H9 (cell line): ENCODE measurements at regions not wholly inside any gene's neighbourhood (a gene's known extent, or its start where the extent isn't known, plus 50 kb on each side); places are given as distances from the start of the nearest gene placed in this dataset.

Experiments
- DNase-seq: peaks from one replicate; pipeline ENCODE4 v3.0.0-alpha.2; 2017
- H2AFZ ChIP-seq: one replicate; pipeline ENCODE4 v1.6.1; 2013; ENCODE audit warnings: mild to moderate bottlenecking, low read length, control low read depth, moderate library complexity
- H2AK5ac ChIP-seq: 2 replicates; pipeline ENCODE4 v1.6.1; 2013; ENCODE audit warnings: low read length, control low read depth, mixed read lengths; ENCODE audit not compliant: insufficient read length
- H2BK120ac ChIP-seq: one replicate; pipeline ENCODE4 v1.6.1; 2013; ENCODE audit warnings: low read depth, mild to moderate bottlenecking, low read length, control low read depth, inconsistent platforms; ENCODE audit not compliant: poor library complexity, severe bottlenecking
- H2BK12ac ChIP-seq: 2 replicates; pipeline ENCODE4 v1.6.1; 2013; ENCODE audit warnings: low read length, control low read depth, mixed read lengths, low read depth; ENCODE audit not compliant: insufficient read length
- H2BK15ac ChIP-seq: 2 replicates; pipeline ENCODE4 v1.6.1; 2013; ENCODE audit warnings: low read depth, low read length, control low read depth
- H2BK20ac ChIP-seq: one replicate; pipeline ENCODE4 v1.6.1; 2013; ENCODE audit warnings: low read depth, mild to moderate bottlenecking, low read length, control low read depth, inconsistent platforms; ENCODE audit not compliant: poor library complexity, severe bottlenecking
- H2BK5ac ChIP-seq: 2 replicates; pipeline ENCODE4 v1.6.1; 2013; ENCODE audit warnings: low read length, control low read depth, mixed read lengths; ENCODE audit not compliant: insufficient read length
- H3K14ac ChIP-seq: 2 replicates; pipeline ENCODE4 v1.6.1; 2013; ENCODE audit warnings: low read length, control low read depth; ENCODE audit not compliant: insufficient read depth
- H3K18ac ChIP-seq: 2 replicates; pipeline ENCODE4 v1.6.1; 2013; ENCODE audit warnings: low read depth, mild to moderate bottlenecking, mixed read lengths, low read length, control low read depth; ENCODE audit not compliant: insufficient read length
- H3K23ac ChIP-seq: 2 replicates; pipeline ENCODE4 v1.6.1; 2013; ENCODE audit warnings: low read length, control low read depth, mixed read lengths, low read depth; ENCODE audit not compliant: insufficient read length
- H3K23me2 ChIP-seq: 2 replicates; pipeline ENCODE4 v1.6.1; 2013; ENCODE audit warnings: low read depth, mild to moderate bottlenecking, mixed read lengths, low read length, control low read depth; ENCODE audit not compliant: insufficient read length, poor library complexity, severe bottlenecking
- H3K27ac ChIP-seq: 2 replicates; pipeline ENCODE4 v1.5.1; 2013; ENCODE audit warnings: low read length, control low read depth, mixed read lengths, low read depth; ENCODE audit not compliant: insufficient read length
- H3K27me3 ChIP-seq: 2 replicates; pipeline ENCODE4 v1.6.1; 2013; ENCODE audit warnings: low read length, control low read depth, inconsistent platforms; ENCODE audit not compliant: insufficient read depth
- H3K4ac ChIP-seq: 2 replicates; pipeline ENCODE4 v1.6.1; 2013; ENCODE audit warnings: low read depth, mild to moderate bottlenecking, control low read depth, inconsistent platforms, low read length, moderate library complexity
- H3K4me1 ChIP-seq: 2 replicates; pipeline ENCODE4 v1.6.1; 2013; ENCODE audit warnings: low read length, control low read depth, inconsistent platforms; ENCODE audit not compliant: insufficient read depth
- H3K4me2 ChIP-seq: 2 replicates; pipeline ENCODE4 v1.6.1; 2013; ENCODE audit warnings: low read length, control low read depth, mixed read lengths; ENCODE audit not compliant: insufficient read length, insufficient read depth
- H3K56ac ChIP-seq: 2 replicates; pipeline ENCODE4 v1.6.1; 2013; ENCODE audit warnings: low read depth, mild to moderate bottlenecking, mixed read lengths, low read length, control low read depth; ENCODE audit not compliant: insufficient read length
- H3K79me1 ChIP-seq: 2 replicates; pipeline ENCODE4 v1.6.1; 2013; ENCODE audit warnings: low read depth, mild to moderate bottlenecking, moderate library complexity, low read length, control low read depth, inconsistent platforms; ENCODE audit not compliant: insufficient read depth, poor library complexity, severe bottlenecking
- H3K79me2 ChIP-seq: 2 replicates; pipeline ENCODE4 v1.6.1; 2013; ENCODE audit warnings: low read length, control low read depth, inconsistent platforms; ENCODE audit not compliant: insufficient read depth
- H3K9ac ChIP-seq: 2 replicates; pipeline ENCODE4 v1.6.1; 2013; ENCODE audit warnings: low read length, control low read depth, mixed read lengths; ENCODE audit not compliant: insufficient read length; ENCODE audit errors: extremely low read depth
- H3K9me3 ChIP-seq: one replicate; pipeline ENCODE4 v1.6.1; 2013; ENCODE audit warnings: low read depth, low read length, inconsistent platforms; ENCODE audit not compliant: control insufficient read depth
- H3T11ph ChIP-seq: one replicate; pipeline ENCODE4 v1.6.1; 2013; ENCODE audit warnings: mild to moderate bottlenecking, low read length, control low read depth, inconsistent platforms
- H4K20me1 ChIP-seq: one replicate; pipeline ENCODE4 v1.6.1; 2013; ENCODE audit not compliant: control insufficient read depth, insufficient read length, insufficient read depth
- H4K5ac ChIP-seq: 2 replicates; pipeline ENCODE4 v1.6.1; 2013; ENCODE audit warnings: low read depth, mild to moderate bottlenecking, mixed read lengths, low read length, control low read depth; ENCODE audit not compliant: insufficient read length
- H4K8ac ChIP-seq: replicated peaks from 2 replicates; pipeline ENCODE4 v1.6.1; 2013; ENCODE audit warnings: low read length, control low read depth, mixed read lengths, low read depth; ENCODE audit not compliant: insufficient read length
- H4K91ac ChIP-seq: 2 replicates; pipeline ENCODE4 v1.6.1; 2013; ENCODE audit warnings: low read depth, mild to moderate bottlenecking, moderate library complexity, mixed read lengths, low read length, control low read depth; ENCODE audit not compliant: insufficient read length
- H3K27ac Mint-ChIP-seq, 3 experiments: 2 replicates in 2 of 3; 3 replicates in 1 of 3; pipeline ENCODE4 v1.8.0; 2020 to 2021; ENCODE audit warnings: mixed read lengths in 3 of 3, mild to moderate bottlenecking in 1 of 3, moderate library complexity in 1 of 3
- H3K27me3 Mint-ChIP-seq: 2 replicates; pipeline ENCODE4 v1.8.0; 2021; ENCODE audit warnings: low read depth, mild to moderate bottlenecking, moderate library complexity, mixed read lengths
- H3K36me3 Mint-ChIP-seq, 3 experiments: 2 replicates in 2 of 3; 3 replicates in 1 of 3; pipeline ENCODE4 v1.8.0; 2020 to 2021; ENCODE audit warnings: low read depth in 3 of 3, mixed read lengths in 3 of 3; ENCODE audit not compliant: insufficient read depth in 1 of 3
- H3K4me1 Mint-ChIP-seq, 2 experiments: 2 replicates each; pipeline ENCODE4 v1.8.0; 2020; ENCODE audit warnings: mixed read lengths in 2 of 2
- H3K4me3 Mint-ChIP-seq, 2 experiments: 2 replicates in 1 of 2; 3 replicates in 1 of 2; pipeline ENCODE4 v1.8.0; 2020 to 2021; ENCODE audit warnings: mild to moderate bottlenecking in 2 of 2, mixed read lengths in 2 of 2, moderate library complexity in 1 of 2
- H3K9me3 Mint-ChIP-seq, 2 experiments: 2 replicates in 1 of 2; 3 replicates in 1 of 2; pipeline ENCODE4 v1.8.0; 2020; ENCODE audit warnings: mild to moderate bottlenecking in 2 of 2, mixed read lengths in 2 of 2, moderate library complexity in 1 of 2
- CTCF ChIP-seq: fragments of 200-600 bp; sonication (generic); conservative IDR thresholded peaks from 3 replicates; pipeline ENCODE4 v1.8.0; 2021; ENCODE audit warnings: antibody characterized with exemption, mild to moderate bottlenecking
- WGBS: extraction: QIAGEN DNeasy Blood & Tissue Kit; methylation state at CpG from one replicate; pipeline ENCODE4 v1.1.7; 2013; ENCODE audit warnings: missing lambda C conversion rate, low lambda C conversion rate, mixed read lengths; ENCODE audit not compliant: insufficient read length; ENCODE audit errors: extremely low coverage; 5-methylcytosine and 5-hydroxymethylcytosine counted together

GRCh38 chr21:23480591-23481270 is 2126.6 kb downstream of the MRPL39 start:
- H3K79me1 ChIP-seq = no peaks in the 10 kb centered on the region
- no peak overlapping the region for H2BK20ac ChIP-seq
- no peak overlapping the region for H2BK15ac ChIP-seq
- H4K91ac ChIP-seq = no peak overlapping the region
- H2AFZ ChIP-seq = no peak overlapping the region
- no peak for TF ChIP-seq CTCF
- Mint-ChIP-seq H3K9me3 (peaks cover 0 to 11% of the 10 kb centered on the region in 2 experiments; a peak in 1 of 5 replicates), H3K27me3 (no peaks in the 10 kb centered on the region), H3K4me3 (no peak overlapping the region), H3K36me3 (no peaks in the 10 kb centered on the region), H3K27ac (no peak overlapping the region), H3K4me1 (peaks cover 0 to 3% of the 10 kb centered on the region in 2 experiments; a peak in 1 of 4 replicates)
- H4K20me1 ChIP-seq = no peaks in the 10 kb centered on the region
- no peaks in the 10 kb centered on the region for H3K27me3 ChIP-seq
- no peak overlapping the region for H4K5ac ChIP-seq
- no peak for DNase-seq
- H3K14ac ChIP-seq = no peak overlapping the region
- H4K8ac ChIP-seq = no peak overlapping the region
- no peak overlapping the region for H3K27ac ChIP-seq
- no peak overlapping the region for H3K56ac ChIP-seq
- 0 out of 2 replicates have a peak, but pooled peaks cover 2% of the 10 kb centered on the region for H3K4me1 ChIP-seq
- H3T11ph ChIP-seq = no peak overlapping the region
- H3K18ac ChIP-seq = no peak overlapping the region
- H3K9me3 ChIP-seq = no peaks in the 10 kb centered on the region
- H2BK12ac ChIP-seq = no peak overlapping the region
- H3K4me2 ChIP-seq = no peak overlapping the region
- no peak overlapping the region for H2BK5ac ChIP-seq
- no peak overlapping the region for H2BK120ac ChIP-seq
- WGBS = no CpG with 5 or more reads among the region's 1 CpG
- H3K23me2 ChIP-seq = no peaks in the 10 kb centered on the region
- no peak overlapping the region for H3K4ac ChIP-seq
- H3K79me2 ChIP-seq = no peaks in the 10 kb centered on the region
- H3K9ac ChIP-seq = no peak overlapping the region
- H2AK5ac ChIP-seq = no peak overlapping the region
- no peak overlapping the region for H3K23ac ChIP-seq
